Fibroblast of the aortic adventitia (primary cell): ENCODE measurements at regions not wholly inside any gene's neighbourhood (a gene's known extent, or its start where the extent isn't known, plus 50 kb on each side); places are given as distances from the start of the nearest gene placed in this dataset.

Experiments used
- DNase-seq: peaks from one replicate; pipeline ENCODE4 v3.0.0-alpha.2; 2010; ENCODE audit warnings: low read depth
- H3K4me3 ChIP-seq: 2 replicates; pipeline ENCODE4 v1.5.1; 2011; ENCODE audit warnings: low read depth, mild to moderate bottlenecking, control low read depth, low read length, moderate library complexity
- CTCF ChIP-seq: IDR thresholded peaks from 2 replicates; pipeline ENCODE4 v1.5.1; 2011; ENCODE audit warnings: mild to moderate bottlenecking, low read length, control low read depth, inconsistent platforms; ENCODE audit not compliant: insufficient read depth

GRCh38 chr9:89992326-89993198 is 387.8 kb downstream of the GADD45G start:
- no peak for DNase-seq
- H3K4me3 ChIP-seq, result no peak overlapping the region
- TF ChIP-seq CTCF, result no peak

- H3K4me3 ChIP-seq, result no peak overlapping the region
- no peak for TF ChIP-seq CTCF
- DNase-seq, result no peak
Measured at GRCh38 chr9:89993678-89994630, 389.1 kb downstream of the GADD45G start.

GRCh38 chr9:89994988-89995613 is 390.3 kb downstream of the GADD45G start:
- DNase-seq, result no peak
- TF ChIP-seq CTCF, result no peak
- H3K4me3 ChIP-seq, result no peak overlapping the region

- no peak overlapping the region for H3K4me3 ChIP-seq
- TF ChIP-seq CTCF, result no peak
- no peak for DNase-seq
Measured at GRCh38 chr9:89996116-89996515, 391.3 kb downstream of the GADD45G start.

- no peak for DNase-seq
- H3K4me3 ChIP-seq, result no peak overlapping the region
- no peak for TF ChIP-seq CTCF
Measured at GRCh38 chr9:89996773-89997172, 392.0 kb downstream of the GADD45G start.

GRCh38 chr9:89998633-89999032 is 393.8 kb downstream of the GADD45G start:
- TF ChIP-seq CTCF, result no peak
- no peak for DNase-seq
- no peak overlapping the region for H3K4me3 ChIP-seq
